GM12878 (cell line): ENCODE measurements at regions not wholly inside any gene's neighbourhood (a gene's known extent, or its start where the extent isn't known, plus 50 kb on each side); places are given as distances from the start of the nearest gene placed in this dataset.
"Not testable (repeated sequence)": the region's sequence is repeated elsewhere in the genome, so short reads cannot be mapped to it uniquely, and the experiment has no call there.

ENCODE experiments used
- ATAC-seq: fragments of 200-7000 bp; cut with Tn5 transposase; 3 replicates; pipeline ENCODE4 v1.9.1; 2020; ENCODE audit warnings: mild to moderate bottlenecking, moderate library complexity
- BruUV-seq: library from RNA; stranded (reverse); fragments of 400-500 nt; replicated peaks from 2 replicates; lab custom pipeline; 2021; lab: Mats Ljungman, UMichigan
- CTCF ChIA-PET: fragments of 300-600 bp; sonication (Branson Sonifier 250); formaldehyde crosslinking; extraction: SDS; loops from one replicate; lab custom pipeline; 2021; ENCODE audit warnings: inconsistent platforms; lab: Yijun Ruan, JAX
- POLR2A ChIA-PET: fragments of 350-600 bp; formaldehyde crosslinking; extraction: SDS; loops from one replicate; lab custom pipeline; 2021; ENCODE audit warnings: inconsistent platforms; lab: Charles Lee
- RAD21 ChIA-PET: fragments of 300-600 bp; sonication (Branson Sonifier 250); formaldehyde crosslinking; loops from one replicate; lab custom pipeline; 2023; ENCODE audit warnings: antibody characterized with exemption; ENCODE audit not compliant: unreplicated experiment; lab: Charles Lee
- SMC1A ChIA-PET: fragments of 300-600 bp; sonication (Branson Sonifier 250); formaldehyde crosslinking; loops from one replicate; lab custom pipeline; 2023; ENCODE audit not compliant: unreplicated experiment, uncharacterized antibody; lab: Charles Lee
- DNase-seq: peaks from one replicate; pipeline ENCODE4 v3.0.0-alpha.2; 2011; ENCODE audit warnings: low read depth, low spot score
- FAIRE-seq: peaks from 3 replicates; lab custom pipeline; 2011; peaks lifted over from hg19 to GRCh38; lab: Jason Lieb, UNC
- H2AFZ ChIP-seq: 2 replicates; pipeline ENCODE4 v1.6.0; 2011; ENCODE audit warnings: low read depth, low read length, control low read depth; ENCODE audit not compliant: control insufficient read depth
- H3K27ac ChIP-seq: 2 replicates; pipeline ENCODE4 v1.5.1; 2011; ENCODE audit warnings: control low read depth; ENCODE audit not compliant: control insufficient read depth, insufficient read depth
- H3K27me3 ChIP-seq, 2 experiments: replicated peaks in 1 of 2; 2 replicates each; pipeline versions ENCODE4 v1.6.0 to v1.6.1; 2011; ENCODE audit warnings: low read length in 1 of 2; ENCODE audit not compliant: control insufficient read depth in 2 of 2, insufficient read depth in 2 of 2
- H3K36me3 ChIP-seq, 2 experiments: 2 replicates each; pipeline ENCODE4 v1.5.1; 2011; ENCODE audit warnings: low read length in 1 of 2; ENCODE audit not compliant: control insufficient read depth in 2 of 2, insufficient read depth in 2 of 2
- H3K4me1 ChIP-seq: 2 replicates; pipeline ENCODE4 v1.6.1; 2011; ENCODE audit warnings: mild to moderate bottlenecking, low read length, moderate library complexity, mixed read lengths; ENCODE audit not compliant: control insufficient read depth, insufficient read depth
- H3K4me2 ChIP-seq: 2 replicates; pipeline ENCODE4 v1.6.0; 2011; ENCODE audit warnings: control low read depth; ENCODE audit not compliant: control insufficient read depth, insufficient read depth
- H3K4me3 ChIP-seq: fragments of 200-600 bp; sonication (generic); 2 replicates; pipeline ENCODE4 v1.5.1; 2016
- H3K79me2 ChIP-seq: 2 replicates; pipeline ENCODE4 v1.6.0; 2011; ENCODE audit warnings: low read length; ENCODE audit not compliant: control insufficient read depth, insufficient read depth
- H3K9ac ChIP-seq: 2 replicates; pipeline ENCODE4 v1.8.0; 2011; ENCODE audit warnings: low read length, control low read depth, mixed read lengths; ENCODE audit not compliant: control insufficient read depth, insufficient read depth
- H3K9me3 ChIP-seq: replicated peaks from 3 replicates; pipeline ENCODE4 v1.5.1; 2011; ENCODE audit warnings: mild to moderate bottlenecking, low read length; ENCODE audit not compliant: control insufficient read depth, insufficient read depth
- H4K20me1 ChIP-seq: 2 replicates; pipeline ENCODE4 v1.6.0; 2011; ENCODE audit not compliant: control insufficient read depth, insufficient read depth
- EP300 ChIP-seq, 2 experiments: fragments of 150-350 bp in 1 of 2; IDR thresholded peaks; 2 replicates each; pipeline ENCODE4 v1.6.1; 2011 to 2012; ENCODE audit warnings: low read depth in 2 of 2, low read length in 2 of 2, borderline replicate concordance in 1 of 2, improper control_type of control experiment in 1 of 2, inconsistent platforms in 1 of 2; ENCODE audit not compliant: control insufficient read depth in 1 of 2
- EZH2 ChIP-seq: IDR thresholded peaks from 2 replicates; pipeline ENCODE4 v1.6.1; 2012; ENCODE audit warnings: low read depth, mild to moderate bottlenecking, control low read depth, inconsistent platforms, low read length, borderline replicate concordance; ENCODE audit not compliant: control insufficient read depth
- NR2C1 ChIP-seq: fragments of 450-650 bp; IDR thresholded peaks from 2 replicates; pipeline ENCODE4 v1.6.1; 2017; ENCODE audit warnings: antibody characterized with exemption, mild to moderate bottlenecking, moderate library complexity
- NR2F1 ChIP-seq: fragments of 450-650 bp; conservative IDR thresholded peaks from 2 replicates; pipeline ENCODE4 v1.6.1; 2017; ENCODE audit warnings: mild to moderate bottlenecking
- PAX8 ChIP-seq: fragments of 450-650 bp; IDR thresholded peaks from 2 replicates; pipeline ENCODE4 v1.6.1; 2017; ENCODE audit warnings: mild to moderate bottlenecking, moderate library complexity
- PML ChIP-seq: IDR thresholded peaks from 2 replicates; pipeline ENCODE4 v1.6.1; 2012; ENCODE audit warnings: low read length, inconsistent platforms
- RUNX3 ChIP-seq: IDR thresholded peaks from 2 replicates; pipeline ENCODE4 v1.6.1; 2012; ENCODE audit warnings: low read length, inconsistent platforms
- SIN3A ChIP-seq: IDR thresholded peaks from 2 replicates; pipeline ENCODE4 v1.6.1; 2012; ENCODE audit warnings: low read depth, low read length, improper control_type of control experiment
- SIX5 ChIP-seq: IDR thresholded peaks from 2 replicates; pipeline ENCODE4 v1.6.1; 2011; ENCODE audit warnings: mild to moderate bottlenecking, low read depth, low read length, moderate library complexity; ENCODE audit not compliant: severe bottlenecking
- SPI1 ChIP-seq: IDR thresholded peaks from 2 replicates; pipeline ENCODE4 v1.6.1; 2011; ENCODE audit warnings: low read depth, mild to moderate bottlenecking, low read length, moderate library complexity, borderline replicate concordance; ENCODE audit not compliant: insufficient read depth
- TAF1 ChIP-seq: IDR thresholded peaks from 2 replicates; pipeline ENCODE4 v1.6.1; 2011; ENCODE audit warnings: mild to moderate bottlenecking, low read depth, low read length, borderline replicate concordance
- TARDBP ChIP-seq: IDR thresholded peaks from 2 replicates; pipeline ENCODE4 v1.6.1; 2016; ENCODE audit warnings: borderline replicate concordance
- WGBS: methylation state at CpG from one replicate; pipeline ENCODE4 v1.1.6; 2016; ENCODE audit warnings: low lambda C conversion rate; ENCODE audit not compliant: insufficient replicate concordance, insufficient coverage; ENCODE audit errors: missing lambda C conversion rate; 5-methylcytosine and 5-hydroxymethylcytosine counted together
- in situ Hi-C: fragments of 300-500 bp; cut with MboI; formaldehyde crosslinking; loops from 9 replicates; pipeline ENCODE4 v1.14.3; 2018; ENCODE audit warnings: mixed read lengths
- intact Hi-C: fragments of 100-400 bp; cut with micrococcal nuclease; formaldehyde crosslinking; loops from one replicate; pipeline ENCODE4 v1.14.2; 2022; ENCODE audit not compliant: unreplicated experiment
- TF ChIP-seq, protein P1 (sequence below): fragments of 450-650 bp; IDR thresholded peaks from 2 replicates; pipeline ENCODE4 v1.6.1; 2017; ENCODE audit warnings: mild to moderate bottlenecking, moderate library complexity
- TF ChIP-seq, protein P2 (sequence below): fragments of 450-650 bp; IDR thresholded peaks from 2 replicates; pipeline ENCODE4 v1.6.1; 2017; ENCODE audit warnings: low read depth, mild to moderate bottlenecking, moderate library complexity

DNA sequence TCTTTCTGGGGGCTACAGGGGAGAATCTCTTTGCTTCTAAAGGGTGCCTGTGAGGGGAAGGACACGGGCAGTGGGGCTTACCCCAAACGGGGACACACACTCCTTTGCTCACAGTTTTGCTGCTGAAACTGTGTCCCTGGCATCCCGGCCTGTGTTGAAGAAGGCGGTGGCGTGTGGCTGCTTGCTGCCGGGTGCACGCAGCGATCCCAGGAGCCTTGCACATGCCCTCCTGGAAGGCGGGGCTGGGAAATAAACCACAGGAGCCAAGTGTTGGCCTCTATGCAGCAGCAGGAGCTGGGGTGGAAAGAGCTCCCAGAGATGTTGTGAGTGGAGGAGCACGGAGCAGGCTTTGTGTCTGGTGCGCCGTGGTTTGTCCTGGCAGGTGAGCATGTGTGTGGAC is 131.0 kb upstream of the CIBAR2 start:
- Histone ChIP-seq H3K4me2 (no peak overlapping the region), H3K27ac (no peak overlapping the region), H3K4me1 (no peaks in the 10 kb centered on the region), H3K79me2 (no peaks in the 10 kb centered on the region), H3K9me3 (no peaks in the 10 kb centered on the region), H3K9ac (no peak overlapping the region), H4K20me1 (no peaks in the 10 kb centered on the region), H3K4me3 (no peak overlapping the region), H2AFZ (no peak overlapping the region), H3K36me3 (no peaks in the 10 kb centered on the region), H3K27me3 (no peaks in the 10 kb centered on the region)
- ATAC-seq (no peak), DNase-seq (no peak), FAIRE-seq (no peak)
- ChIA-PET CTCF (interaction anchor here (0.7 to 7.5 kb wide), 5 partner anchors 9 to 504 kb away, joined by 3 to 36 read pairs (median 4); no protein-coding TSS in a partner anchor), POLR2A (no interaction called here), RAD21 (no interaction called here), SMC1A (no interaction called here)
- no peak for TF ChIP-seq PML
- no peak for TF ChIP-seq TAF1
- no peak for TF ChIP-seq SIX5
- TF ChIP-seq, protein P1, sequence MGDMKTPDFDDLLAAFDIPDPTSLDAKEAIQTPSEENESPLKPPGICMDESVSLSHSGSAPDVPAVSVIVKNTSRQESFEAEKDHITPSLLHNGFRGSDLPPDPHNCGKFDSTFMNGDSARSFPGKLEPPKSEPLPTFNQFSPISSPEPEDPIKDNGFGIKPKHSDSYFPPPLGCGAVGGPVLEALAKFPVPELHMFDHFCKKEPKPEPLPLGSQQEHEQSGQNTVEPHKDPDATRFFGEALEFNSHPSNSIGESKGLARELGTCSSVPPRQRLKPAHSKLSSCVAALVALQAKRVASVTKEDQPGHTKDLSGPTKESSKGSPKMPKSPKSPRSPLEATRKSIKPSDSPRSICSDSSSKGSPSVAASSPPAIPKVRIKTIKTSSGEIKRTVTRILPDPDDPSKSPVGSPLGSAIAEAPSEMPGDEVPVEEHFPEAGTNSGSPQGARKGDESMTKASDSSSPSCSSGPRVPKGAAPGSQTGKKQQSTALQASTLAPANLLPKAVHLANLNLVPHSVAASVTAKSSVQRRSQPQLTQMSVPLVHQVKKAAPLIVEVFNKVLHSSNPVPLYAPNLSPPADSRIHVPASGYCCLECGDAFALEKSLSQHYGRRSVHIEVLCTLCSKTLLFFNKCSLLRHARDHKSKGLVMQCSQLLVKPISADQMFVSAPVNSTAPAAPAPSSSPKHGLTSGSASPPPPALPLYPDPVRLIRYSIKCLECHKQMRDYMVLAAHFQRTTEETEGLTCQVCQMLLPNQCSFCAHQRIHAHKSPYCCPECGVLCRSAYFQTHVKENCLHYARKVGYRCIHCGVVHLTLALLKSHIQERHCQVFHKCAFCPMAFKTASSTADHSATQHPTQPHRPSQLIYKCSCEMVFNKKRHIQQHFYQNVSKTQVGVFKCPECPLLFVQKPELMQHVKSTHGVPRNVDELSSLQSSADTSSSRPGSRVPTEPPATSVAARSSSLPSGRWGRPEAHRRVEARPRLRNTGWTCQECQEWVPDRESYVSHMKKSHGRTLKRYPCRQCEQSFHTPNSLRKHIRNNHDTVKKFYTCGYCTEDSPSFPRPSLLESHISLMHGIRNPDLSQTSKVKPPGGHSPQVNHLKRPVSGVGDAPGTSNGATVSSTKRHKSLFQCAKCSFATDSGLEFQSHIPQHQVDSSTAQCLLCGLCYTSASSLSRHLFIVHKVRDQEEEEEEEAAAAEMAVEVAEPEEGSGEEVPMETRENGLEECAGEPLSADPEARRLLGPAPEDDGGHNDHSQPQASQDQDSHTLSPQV, result no peak
- no peak for TF ChIP-seq RUNX3
- no peak for TF ChIP-seq SIN3A
- no peak for TF ChIP-seq PAX8
- no peak for TF ChIP-seq SPI1
- no peak for TF ChIP-seq EZH2
- TF ChIP-seq EP300 (IDR thresholded peaks at IDR 0.05; ENCODE audit: borderline replicate concordance in 1 of 2, control insufficient read depth in 1 of 2, low read depth in 2 of 2, low read length in 2 of 2), result no peak
- TF ChIP-seq, protein P2, sequence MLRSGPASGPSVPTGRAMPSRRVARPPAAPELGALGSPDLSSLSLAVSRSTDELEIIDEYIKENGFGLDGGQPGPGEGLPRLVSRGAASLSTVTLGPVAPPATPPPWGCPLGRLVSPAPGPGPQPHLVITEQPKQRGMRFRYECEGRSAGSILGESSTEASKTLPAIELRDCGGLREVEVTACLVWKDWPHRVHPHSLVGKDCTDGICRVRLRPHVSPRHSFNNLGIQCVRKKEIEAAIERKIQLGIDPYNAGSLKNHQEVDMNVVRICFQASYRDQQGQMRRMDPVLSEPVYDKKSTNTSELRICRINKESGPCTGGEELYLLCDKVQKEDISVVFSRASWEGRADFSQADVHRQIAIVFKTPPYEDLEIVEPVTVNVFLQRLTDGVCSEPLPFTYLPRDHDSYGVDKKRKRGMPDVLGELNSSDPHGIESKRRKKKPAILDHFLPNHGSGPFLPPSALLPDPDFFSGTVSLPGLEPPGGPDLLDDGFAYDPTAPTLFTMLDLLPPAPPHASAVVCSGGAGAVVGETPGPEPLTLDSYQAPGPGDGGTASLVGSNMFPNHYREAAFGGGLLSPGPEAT, result no peak
- TF ChIP-seq NR2C1, result no peak
- no peak for TF ChIP-seq NR2F1
- TF ChIP-seq TARDBP, result no peak
- in situ Hi-C loops (no loop called here), intact Hi-C loops (no loop called here)
- 64% methylated on average over 12 of the region's 12 CpGs for WGBS
- BruUV-seq, result no TSS peak

DNA sequence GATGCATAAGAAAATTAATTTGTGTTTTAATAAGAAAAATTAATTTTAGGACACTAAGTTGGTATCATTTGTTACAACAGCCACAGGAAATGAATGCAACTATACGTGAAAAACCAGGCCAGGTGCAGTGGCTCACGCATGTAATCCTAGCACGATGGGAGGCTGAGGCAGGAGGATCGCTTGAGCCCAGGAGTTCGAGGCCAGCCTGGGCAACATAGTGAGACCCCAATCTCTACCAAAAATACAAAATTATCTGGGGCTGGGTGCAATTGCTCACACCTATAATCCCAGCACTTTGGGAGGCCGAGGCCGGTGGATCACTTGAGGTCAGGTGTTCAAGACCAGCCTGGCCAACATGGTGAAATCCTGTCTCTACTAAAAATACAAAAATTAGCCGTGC is 132.2 kb upstream of the CIBAR2 start:
- H4K20me1 ChIP-seq, H3K9me3 ChIP-seq, in situ Hi-C loops, H2AFZ ChIP-seq, H3K4me2 ChIP-seq, H3K9ac ChIP-seq, H3K4me3 ChIP-seq, BruUV-seq, H3K27me3 ChIP-seq, H3K79me2 ChIP-seq, FAIRE-seq, DNase-seq, H3K27ac ChIP-seq, POLR2A ChIA-PET, H3K36me3 ChIP-seq, intact Hi-C loops, ATAC-seq, H3K4me1 ChIP-seq: not testable (repeated sequence)
- ChIA-PET RAD21 (interaction anchor here (0.6 to 1.5 kb wide), 3 partner anchors 9 to 129 kb away, joined by 3 read pairs; no protein-coding TSS in a partner anchor), CTCF (interaction anchor here (0.9 to 7.5 kb wide), 17 partner anchors 8 to 131 kb away, joined by 3 to 36 read pairs (median 6); partner anchors contain the start of gene CIBAR2), SMC1A (interaction anchor here (1.0 to 2.1 kb wide), 6 partner anchors 12 to 132 kb away, joined by 3 to 8 read pairs (median 5); partner anchors contain the start of gene CIBAR2)
- WGBS, result 62% methylated on average over 8 of the region's 8 CpGs
